A673 (cell line): ENCODE measurements at regions not wholly inside any gene's neighbourhood (a gene's known extent, or its start where the extent isn't known, plus 50 kb on each side); places are given as distances from the start of the nearest gene placed in this dataset.

Experiments used
- CTCF ChIP-seq: fragments of 300-800, 200-600 bp; sonication (generic); conservative IDR thresholded peaks from 2 replicates; pipeline ENCODE4 v1.5.1; 2017; ENCODE audit warnings: low read depth, mild to moderate bottlenecking, antibody characterized with exemption, low read length, moderate library complexity, mixed read lengths
- EZH2 ChIP-seq: fragments of 200-600 bp; sonication (generic); IDR thresholded peaks from 2 replicates; pipeline ENCODE4 v1.6.1; 2017; ENCODE audit warnings: borderline replicate concordance, low read depth, mild to moderate bottlenecking, mixed read lengths, antibody characterized with exemption, low read length; ENCODE audit not compliant: poor library complexity, severe bottlenecking

DNA sequence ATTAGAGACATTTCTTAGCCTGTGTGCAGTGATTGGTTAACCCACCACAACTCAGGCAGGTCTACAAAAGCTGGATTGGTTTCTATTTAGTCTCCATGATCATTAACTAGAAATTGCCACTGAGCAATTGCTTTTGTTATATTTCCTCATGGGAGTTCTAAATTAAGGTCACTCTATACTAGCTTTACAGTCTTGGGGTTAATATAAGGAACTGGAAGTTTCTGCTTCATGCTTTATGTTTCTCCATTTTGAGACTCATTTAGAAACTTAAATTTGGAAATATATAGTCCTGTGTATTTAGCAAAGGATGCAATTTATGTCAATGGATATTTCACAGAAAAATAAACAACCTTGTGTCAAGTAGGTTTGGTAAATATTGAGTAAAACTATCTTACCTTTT, 137.5 kb downstream of the HLX start:
- TF ChIP-seq CTCF (no peak), EZH2 (no peak)
